ENCODE measurements at regions not wholly inside any gene's neighbourhood (a gene's known extent, or its start where the extent isn't known, plus 50 kb on each side); places are given as distances from the start of the nearest gene placed in this dataset.
A peak's percentile ranks its signal among the peaks of the same experiment; 100 is the strongest.
"Not testable (repeated sequence)": the region's sequence is repeated elsewhere in the genome, so short reads cannot be mapped to it uniquely, and the experiment has no call there.

DNA sequence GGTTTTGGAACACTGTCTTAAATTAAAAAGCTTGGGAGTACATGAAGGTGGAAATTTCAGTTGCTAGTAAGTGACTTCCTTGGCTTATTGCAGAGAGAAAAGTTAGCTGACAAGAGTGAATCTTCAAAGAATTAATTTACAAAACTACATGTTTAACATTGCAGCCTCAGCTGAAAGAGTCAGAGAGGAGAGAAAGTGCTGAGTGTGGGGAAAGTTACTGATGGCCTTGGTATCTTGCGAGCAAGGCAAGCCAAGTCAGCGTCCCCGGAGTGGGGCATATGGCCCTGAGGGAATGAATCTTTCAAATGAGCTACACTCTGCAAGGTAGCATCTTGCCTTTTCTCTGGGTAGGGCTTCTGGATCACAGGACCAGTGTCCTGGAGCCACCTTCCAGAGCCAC lies 131.3 kb downstream of the LPIN1 start:
- DNase-seq, result no peak

DNA sequence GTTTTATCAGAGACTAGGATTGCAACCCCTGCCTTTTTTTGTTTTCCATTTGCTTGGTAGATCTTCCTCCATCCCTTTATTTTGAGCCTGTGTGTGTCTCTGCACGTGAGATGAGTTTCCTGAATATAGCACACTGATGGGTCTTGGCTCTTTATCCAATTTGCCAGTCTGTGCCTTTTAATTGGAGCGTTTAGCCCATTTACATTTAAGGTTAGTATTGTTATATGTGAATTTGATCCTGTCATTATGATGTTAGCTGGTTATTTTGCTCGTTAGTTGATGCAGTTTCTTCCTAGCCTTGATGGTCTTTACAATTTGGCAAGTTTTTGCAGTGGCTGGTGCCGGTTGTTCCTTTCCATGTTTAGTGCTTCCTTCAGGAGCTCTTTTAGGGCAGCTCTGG lies 138.8 kb downstream of the LPIN1 start:
- not testable (repeated sequence) for DNase-seq

DNA sequence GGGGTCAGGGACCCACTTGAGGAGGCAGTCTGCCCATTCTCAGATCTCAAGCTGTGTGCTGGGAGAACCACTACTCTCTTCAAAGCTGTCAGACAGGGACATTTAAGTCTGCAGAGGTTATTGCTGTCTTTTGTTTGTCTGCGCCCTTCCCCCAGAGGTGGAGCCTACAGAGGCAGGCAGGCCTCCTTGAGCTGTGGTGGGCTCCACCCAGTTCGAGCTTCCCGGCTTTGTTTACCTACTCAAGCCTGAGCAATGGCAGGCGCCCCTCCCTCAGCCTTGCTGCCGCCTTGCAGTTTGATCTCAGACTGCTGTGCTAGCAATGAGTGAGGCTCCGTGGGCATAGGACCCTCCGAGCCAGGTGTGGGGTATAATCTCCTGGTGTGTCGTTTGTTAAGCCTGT lies 140.5 kb downstream of the LPIN1 start:
- DNase-seq, result not testable (repeated sequence)

DNA sequence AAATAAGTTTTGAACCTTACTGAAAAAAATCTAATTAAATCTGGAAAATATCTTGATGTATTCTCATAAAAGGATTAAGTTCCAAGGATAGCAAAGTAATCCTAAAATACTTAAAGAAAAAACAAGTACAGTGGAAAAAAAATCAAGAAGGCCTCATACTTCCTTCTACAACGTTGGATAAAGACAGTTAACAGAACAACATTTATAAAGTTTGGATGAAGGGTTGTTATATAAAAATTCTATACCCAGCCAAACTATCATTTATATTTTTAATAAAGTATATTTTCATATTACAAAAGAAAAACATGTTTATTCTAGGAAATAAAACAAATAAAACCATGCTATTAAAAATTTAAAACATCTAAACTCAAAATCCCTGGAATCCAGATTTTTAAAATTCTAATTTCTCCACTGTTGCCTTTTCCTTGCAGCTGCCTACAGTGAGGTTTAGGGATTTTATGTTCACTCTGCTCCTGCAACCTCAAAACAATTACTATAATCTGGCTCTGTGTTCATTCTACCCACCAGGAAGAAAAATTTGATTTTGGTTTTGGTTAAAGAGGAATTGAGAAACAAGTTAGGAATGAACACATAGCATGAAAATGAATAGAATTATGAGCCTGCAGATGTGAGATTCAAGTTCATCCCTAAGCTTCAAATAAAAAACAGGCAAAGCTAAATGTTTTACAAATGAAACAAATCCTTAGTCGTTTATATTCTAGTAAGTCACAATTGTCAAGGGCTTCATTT lies 142.8 kb downstream of the LPIN1 start:
- DNase-seq, result no peak

DNA sequence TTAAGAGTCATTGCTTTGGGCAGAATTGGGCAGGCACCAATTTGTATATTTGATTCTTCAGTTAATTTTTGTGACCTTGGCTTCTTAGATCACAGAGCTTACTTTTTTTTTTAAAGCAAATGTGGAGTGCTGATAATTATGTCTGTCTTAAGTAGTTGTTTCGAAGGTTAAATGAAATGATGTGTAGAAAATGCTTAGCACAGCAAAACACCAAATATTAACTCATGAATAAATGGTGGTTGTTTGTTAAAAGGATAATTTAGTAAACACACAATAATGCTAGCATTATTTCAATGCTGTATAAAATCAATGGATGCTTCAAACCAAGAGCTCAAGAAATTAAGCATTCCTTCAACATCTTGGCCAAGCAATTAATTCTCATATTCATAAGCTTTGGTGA lies 143.4 kb downstream of the LPIN1 start:
- DNase-seq, result no peak

DNA sequence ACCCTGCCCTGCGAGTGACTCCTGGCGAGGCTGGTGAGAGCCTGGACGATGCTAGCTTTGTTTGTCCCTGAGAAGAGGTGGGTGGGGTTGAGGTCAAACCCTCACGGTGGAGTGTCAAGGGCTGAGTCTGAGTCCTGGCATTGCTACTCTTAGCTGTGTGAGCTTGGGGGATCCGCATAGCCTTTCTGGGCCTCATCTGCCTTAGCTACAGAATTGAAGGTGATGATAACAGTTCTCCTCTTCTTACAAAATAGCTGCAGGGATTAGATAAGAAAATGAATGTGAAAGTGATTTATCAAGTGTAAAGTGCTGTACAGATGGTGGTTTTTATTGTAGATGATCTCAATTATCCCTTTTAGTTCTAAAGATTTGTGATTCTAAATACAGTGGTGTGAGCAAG lies 144.6 kb downstream of the LPIN1 start:
- DNase-seq, result no peak

DNA sequence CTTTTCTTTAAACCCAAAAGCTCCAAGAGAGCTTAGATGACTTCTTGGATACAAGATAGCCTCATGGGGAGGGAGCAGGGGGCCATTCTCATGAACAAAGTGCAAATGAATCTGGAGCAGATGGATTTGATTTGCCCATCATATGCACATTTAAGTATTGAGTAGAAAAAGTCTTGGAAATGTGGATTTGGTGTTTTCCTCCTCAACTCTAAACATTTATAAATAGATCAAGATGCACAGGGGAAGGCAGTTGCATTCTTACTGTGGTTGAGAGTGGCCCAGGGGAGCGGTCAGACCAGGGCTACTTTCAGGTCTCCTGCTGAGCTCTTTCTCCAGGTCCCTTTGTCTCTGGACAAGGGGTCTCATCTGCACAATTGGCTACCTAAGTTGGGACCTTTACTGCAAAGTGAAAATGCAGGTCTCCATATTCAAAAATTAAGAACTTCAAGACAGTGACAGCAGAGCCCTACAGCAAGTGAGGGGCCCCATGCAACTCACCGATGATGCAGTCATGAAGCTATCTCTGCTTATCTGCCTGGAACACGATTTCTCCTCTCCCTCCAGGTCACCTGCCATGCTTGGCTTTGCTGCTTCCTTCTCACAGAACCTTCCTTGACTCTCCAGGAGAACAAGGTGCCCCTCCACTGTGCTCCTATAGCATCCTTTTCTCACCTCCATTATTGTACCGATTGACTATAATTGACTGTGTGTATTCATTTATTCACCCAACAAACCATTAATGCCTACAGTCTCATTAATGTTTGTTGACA lies 145.4 kb downstream of the LPIN1 start:
- no peak for DNase-seq

DNA sequence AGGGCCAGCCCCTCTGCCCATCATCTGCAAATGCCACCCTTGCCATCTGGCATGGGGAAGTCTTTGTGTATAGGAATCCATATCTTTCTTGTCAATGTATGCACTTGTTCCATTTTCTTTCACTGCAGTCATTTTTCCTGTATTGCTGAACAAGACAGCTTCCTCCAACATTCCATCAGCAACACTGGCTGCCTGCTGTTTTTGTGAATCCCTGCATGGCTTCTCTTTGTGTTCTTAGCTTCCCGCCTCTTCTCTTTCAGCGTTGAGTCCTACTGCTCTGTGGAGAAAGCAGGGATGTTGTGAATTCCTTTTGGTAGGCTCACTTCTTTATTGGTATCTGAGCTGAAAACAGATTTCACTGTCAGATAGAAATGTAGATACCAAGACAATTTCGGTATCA lies 150.0 kb downstream of the LPIN1 start:
- no peak for DNase-seq

DNA sequence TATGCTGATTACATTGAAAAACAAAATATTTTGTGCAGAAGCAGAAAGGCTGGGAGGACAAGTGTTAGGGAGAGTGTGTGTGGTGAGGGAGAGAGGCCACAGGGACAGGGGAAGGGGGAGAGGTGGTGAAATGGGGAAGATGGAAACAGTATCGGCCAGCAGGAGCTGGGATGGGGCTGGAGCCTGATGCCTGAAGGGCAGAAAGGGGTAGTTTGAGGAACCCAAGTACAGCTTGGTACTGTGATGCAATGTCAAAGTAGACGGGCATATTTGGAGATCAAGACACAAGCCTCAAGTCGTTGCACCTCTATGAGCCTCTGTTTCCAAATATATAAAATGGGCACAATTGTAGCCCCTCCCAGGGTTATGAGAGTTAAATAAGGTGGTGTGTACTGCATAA lies 152.1 kb downstream of the LPIN1 start:
- no peak for DNase-seq

DNA sequence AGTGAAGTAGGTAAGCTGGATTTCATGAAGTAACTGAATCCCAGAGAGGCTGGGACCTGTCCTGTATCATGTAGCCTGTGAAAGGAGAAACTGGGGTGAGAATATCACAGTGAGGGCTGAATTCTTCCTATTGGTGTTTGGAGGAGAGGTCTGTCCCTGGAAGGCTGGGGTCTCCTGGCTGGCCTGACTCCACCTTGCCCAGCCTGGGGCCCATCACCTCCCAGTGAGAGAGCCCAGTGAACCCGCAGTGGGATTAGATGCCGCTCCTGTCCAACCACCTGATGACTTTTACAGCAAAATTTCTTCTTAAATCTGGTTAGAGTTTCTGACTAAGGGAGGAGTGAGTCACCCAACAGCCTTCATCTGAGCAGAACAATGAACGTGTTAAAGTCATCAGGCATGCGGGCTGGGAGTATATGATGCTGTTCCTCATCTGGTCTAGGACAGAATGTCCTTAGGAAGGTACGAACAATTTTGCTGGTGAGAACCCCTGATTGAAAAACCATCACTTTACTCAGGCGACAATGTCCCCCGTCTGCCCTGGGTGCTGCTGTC lies 152.9 kb downstream of the LPIN1 start:
- no peak for DNase-seq

DNA sequence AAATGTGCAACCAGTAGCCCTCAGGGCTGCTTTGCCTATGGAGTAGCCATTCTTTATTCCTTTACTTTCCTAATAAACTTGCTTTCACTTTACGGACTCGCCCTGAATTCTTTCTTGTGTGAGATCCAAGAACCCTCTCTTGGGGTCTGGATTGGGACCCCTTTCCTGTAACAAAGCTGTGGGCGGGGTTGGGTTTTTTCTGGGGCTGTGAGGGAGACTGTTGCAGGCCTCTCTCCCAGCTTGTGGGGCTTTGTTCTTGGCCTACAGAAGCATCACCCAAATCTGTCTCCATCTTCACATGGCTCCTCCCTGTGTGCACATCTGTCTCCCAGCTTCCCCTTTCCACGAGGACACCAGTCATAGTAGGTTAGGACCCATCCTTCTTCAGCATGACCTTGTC lies 154.5 kb downstream of the LPIN1 start:
- DNase-seq, result not testable (repeated sequence)

DNA sequence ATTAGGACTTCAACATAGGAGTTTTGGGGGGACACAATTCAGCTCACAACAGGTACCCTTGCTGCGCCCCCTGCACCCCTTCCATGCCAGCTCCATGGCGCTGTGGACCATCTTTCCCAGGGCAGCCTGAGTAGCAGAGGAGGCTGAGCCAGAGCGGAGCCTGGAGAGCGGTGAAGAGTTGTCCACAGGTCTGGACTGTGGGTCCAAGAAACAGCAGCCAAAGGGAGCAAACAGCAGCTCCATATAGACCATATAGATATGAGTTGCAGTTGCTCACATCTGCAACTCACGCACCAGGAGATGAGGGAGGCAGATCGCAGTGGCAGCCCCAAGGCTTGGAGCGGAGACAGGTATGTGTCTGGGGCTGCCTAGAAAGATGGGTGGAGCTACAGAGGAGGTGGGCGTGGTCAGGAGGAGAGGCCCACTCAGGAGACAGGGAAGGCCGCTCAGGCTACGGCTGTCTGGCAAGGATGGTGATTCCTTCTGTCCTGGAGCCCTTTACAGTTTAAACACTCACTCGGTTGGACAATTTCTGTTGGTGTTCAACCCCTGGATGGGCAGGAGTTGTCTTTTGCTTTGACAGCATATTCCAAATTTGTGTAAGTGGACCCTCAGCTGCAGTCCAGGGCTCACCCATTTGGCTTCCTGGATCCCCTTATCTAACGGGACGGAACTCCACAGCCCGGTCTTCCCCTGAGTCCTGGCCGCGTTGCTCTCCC lies 155.1 kb downstream of the LPIN1 start:
- DNase-seq, result no peak

DNA sequence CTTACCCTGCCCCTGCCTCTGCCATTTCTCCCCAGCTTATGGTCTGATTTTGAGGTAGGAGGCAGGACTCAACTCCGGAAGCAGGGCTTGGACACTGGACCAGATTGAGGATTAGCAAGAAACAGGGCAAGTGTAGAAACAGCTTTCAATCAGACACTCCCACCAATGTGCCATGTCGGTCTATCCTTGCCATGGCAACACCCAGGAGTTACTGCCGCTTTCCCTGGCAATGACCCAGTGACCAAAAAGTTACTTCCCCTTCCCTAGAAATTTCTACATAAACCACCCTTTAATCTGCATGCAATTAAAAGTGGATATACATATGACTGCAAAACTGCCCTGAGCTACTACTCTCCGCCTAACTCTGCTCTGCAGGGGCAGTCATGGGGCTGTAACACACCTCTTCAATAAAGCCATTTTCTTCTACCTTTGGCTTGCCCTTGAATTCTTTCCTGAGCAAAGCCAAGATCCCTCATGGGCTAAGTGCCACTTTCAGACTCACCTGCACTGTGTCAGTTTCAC lies 156.7 kb downstream of the LPIN1 start:
- DNase-seq, result no peak

DNA sequence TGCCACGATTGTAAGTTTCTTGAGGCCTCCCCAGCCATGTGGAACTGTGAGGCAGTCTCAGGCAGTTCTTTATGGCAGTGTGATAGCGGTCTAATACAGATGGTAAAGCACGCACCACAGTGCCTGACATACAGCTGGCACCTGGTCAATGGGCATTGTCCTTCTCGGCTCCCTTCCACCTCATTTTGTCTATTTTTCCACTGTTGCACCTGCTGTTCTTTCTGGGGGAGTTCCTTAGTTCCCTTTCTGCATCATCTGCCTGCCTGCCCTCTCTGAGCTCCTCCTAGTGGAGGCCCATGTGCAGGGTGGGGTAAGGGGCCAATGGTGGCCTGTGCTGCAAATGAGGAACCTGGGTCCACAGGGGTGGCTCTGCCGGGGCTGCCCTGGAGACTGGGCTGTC lies 157.6 kb downstream of the LPIN1 start:
- DNase-seq, result no peak

DNA sequence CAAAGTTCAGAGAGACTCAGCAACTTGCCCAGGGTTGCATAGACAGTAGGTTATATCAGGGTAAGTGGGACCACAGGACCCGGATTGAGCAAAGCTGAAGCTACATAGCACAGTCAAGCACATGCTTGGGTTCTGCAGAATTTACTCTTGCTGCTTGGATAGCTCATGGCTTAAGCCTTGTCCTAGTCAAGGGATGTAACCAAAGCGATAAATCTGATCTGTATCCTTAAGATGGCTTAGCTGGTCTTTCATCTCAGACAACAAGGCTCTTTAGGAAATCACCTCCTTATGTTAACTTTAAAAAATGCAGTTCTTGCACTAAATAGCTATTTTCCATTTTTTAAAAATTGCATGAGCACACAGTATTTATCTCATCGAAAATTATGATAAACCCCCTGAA lies 158.5 kb downstream of the LPIN1 start:
- DNase-seq, result no peak

DNA sequence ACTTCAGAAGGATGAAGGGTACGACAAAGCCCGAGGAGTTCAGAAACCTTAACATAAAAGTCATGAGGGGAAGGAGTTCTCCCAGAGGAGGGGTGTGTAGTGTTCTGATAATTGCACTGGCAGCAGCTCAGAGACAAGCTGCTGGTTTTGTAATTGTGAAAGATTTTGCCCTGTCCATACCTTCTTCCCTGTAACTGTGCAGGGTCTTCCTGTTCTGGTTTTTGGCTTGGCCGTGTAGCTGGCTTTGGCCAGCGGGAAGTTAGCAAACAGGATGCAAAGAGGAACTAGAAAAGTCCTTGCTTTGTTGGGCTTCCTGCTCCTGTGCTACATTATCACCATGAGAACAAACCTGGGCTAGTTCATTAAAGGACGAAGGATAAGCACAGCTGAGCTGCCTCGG lies 160.8 kb downstream of the LPIN1 start:
- DNase-seq, result no peak

DNA sequence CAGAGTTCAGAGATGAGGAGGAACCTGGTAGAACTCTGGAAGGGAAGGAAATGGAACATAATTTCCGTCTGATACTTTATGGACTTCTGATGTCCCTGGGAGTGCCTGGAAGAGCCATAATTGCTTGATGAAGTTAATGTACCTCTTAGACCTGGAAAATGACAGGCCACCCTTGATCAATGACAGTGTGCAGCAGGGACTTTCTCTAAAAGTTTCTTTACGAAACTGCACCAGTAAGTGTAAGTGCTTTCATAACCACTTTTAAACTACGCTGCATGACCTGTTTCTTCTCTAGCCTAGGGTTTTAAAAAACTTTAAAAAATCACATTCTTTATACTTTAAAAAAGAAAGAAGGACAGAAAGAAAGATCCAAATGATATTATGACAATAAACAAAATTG lies 164.5 kb downstream of the LPIN1 start:
- no peak for DNase-seq

DNA sequence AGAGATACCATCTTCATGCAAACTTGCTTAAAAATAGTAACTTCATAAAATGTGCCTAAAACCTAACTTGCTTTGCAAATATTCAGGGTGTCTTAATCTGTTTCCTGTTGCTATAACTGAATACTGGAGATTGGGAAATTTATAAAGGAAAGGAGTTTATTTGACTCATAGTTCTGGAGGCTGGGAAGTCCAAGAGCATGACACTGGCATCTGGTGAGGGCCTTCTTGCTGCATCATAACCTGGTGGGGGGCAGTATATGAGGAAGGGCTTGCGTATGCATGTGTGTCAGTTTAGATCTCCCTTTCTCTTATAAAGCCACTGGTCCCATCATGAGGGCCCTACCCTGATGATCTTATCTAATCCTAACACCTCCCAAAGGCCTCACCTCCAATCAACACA lies 166.5 kb downstream of the LPIN1 start:
- DNase-seq, result no peak

DNA sequence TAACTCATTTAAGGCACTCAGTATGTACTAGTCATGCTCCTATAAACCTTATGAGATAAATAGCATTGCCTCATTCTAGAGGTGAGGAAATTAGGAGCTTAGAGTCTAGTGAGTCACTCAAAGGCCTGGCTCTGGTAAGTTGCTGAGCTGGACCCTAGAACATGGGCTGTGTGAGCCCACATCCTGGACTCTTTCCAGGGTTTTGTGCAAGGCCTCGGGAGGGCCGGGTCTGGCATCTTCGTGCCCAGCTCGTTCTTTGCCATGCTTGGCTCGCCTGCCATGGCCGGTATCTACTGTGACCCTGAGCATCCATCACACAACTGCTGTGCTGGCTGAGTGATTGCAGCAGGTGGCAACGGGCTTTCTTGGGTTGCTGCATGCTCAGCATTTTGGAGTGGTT lies 168.0 kb downstream of the LPIN1 start:
- DNase-seq, result no peak

DNA sequence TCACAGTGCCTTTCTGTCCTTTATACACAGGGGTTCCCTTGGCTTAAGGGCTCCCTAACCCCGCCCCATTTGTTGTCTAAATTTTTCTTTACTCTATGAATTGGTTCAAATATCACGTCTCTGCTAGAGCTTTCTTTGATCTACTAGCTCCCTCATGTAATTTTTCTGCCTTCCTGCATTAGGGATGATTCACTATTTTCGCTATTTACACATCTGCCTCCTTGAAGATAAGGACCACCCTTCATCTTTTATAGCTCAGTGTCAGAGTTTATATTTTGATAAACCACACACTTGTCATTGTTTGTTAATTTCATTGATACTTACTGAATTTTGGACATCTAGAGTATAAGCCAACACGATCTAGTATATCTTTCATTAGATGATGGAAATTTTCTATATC lies 169.2 kb downstream of the LPIN1 start:
- no peak for DNase-seq

DNA sequence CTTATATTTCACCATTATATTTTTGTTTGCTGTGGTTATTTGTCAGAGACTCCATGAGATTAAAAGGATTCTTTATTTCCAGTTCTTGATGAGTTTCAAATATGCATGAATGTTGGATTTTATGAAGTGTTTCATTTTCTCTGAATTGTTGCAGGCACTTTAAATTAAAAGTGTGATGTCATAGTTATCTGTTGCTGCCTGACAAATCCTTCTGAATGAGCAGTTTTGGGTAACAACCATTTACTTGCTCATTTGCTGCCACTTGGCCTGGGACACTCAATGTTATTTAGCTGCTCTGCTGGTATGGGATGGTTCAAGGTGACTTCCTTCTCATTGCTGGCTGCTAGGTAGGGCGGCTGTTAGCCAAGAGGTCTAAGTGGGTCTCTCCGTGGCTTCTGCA lies 173.5 kb downstream of the LPIN1 start:
- DNase-seq, result no peak

DNA sequence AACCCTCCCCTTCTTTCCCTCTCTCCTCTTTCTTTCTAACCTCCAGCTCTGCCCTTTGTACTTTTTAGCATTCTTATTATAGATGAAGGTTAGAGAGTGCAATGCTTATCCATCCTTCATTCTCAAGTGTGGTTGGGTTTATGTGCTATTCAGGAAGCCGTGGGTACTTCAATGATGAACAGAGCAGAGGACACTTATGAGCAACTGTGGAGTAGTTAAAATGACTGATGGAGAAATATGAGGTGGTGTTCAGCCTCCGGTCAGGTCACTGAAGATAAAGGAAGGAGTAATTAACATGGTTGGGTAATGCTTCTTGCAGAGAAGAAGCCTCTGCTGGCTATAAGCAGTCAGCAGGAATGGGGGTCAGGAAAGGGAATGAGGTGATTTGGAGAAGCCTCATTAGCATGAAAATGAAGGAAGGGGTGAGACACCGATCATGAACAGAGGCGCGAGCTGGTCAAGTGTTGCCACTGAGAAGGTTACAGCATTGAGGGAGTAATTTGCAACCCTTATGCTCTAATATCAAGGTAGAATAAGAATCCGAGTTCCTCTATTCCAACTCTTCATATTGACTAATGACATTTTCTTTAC lies 174.7 kb downstream of the LPIN1 start:
- peak; percentile 96 for DNase-seq

DNA sequence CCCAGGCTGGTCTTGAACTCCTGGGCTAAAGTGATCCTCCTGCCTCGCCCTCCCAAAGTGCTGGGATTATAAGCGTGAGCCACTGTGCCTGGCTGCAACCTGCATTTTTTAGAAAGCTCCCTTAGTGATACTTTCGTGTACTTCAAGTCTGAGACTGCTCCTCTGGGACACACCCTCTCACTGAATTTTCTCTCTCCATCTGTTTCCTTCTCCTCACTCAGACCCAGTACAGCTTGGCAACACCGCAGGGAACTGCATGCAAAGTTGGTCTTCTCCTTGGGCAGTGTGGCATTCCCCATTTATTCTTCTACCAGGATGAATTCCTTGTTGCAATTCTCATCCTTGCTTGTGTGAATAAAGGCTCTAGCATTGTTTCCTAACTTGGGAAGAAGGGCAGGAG lies 175.9 kb downstream of the LPIN1 start:
- DNase-seq, result no peak

Data from NCI-H187 treated with DMSO at 0.1 percent for 48 hours (cell line).